ENCODE measurements at regions not wholly inside any gene's neighbourhood (a gene's known extent, or its start where the extent isn't known, plus 50 kb on each side); places are given as distances from the start of the nearest gene placed in this dataset.

- Histone ChIP-seq H3K23ac (ENCODE audit: low read depth, low read length, poor library complexity) (no peak overlapping the region), H3K14ac (ENCODE audit: low read length) (no peak overlapping the region), H2AFZ (ENCODE audit: low read length) (no peak overlapping the region), H3K4me1 (ENCODE audit: control insufficient read depth in 2 of 2, insufficient read depth in 1 of 2, low read depth in 1 of 2, low read length in 2 of 2) (no peaks in the 10 kb centered on the region), H3K27me3 (ENCODE audit: control insufficient read depth in 3 of 3, insufficient read depth in 3 of 3, low read depth in 1 of 3, low read length in 3 of 3) (no peaks in the 10 kb centered on the region), H2BK120ac (ENCODE audit: low read depth, low read length) (no peak overlapping the region), H3K36me3 (replicated peaks in 1 of 2; ENCODE audit: control insufficient read depth in 2 of 2, insufficient read depth in 2 of 2, low read length in 2 of 2) (no peaks in the 10 kb centered on the region), H3K27ac (replicated peaks; ENCODE audit: low read length) (no peak overlapping the region), H3K4me3 (ENCODE audit: low read length in 2 of 2) (no peak overlapping the region), H3K4ac (ENCODE audit: low read length) (no peak overlapping the region), H3K18ac (ENCODE audit: low read length) (no peak overlapping the region), H4K91ac (ENCODE audit: low read depth, low read length, poor library complexity) (no peak overlapping the region), H3K9me3 (replicated peaks in 1 of 2; ENCODE audit: control insufficient read depth in 2 of 2, insufficient read depth in 1 of 2, low read depth in 1 of 2, low read length in 2 of 2) (no peaks in the 10 kb centered on the region), H2AK5ac (ENCODE audit: low read depth, low read length) (no peak overlapping the region), H3K4me2 (ENCODE audit: insufficient read depth, low read length, poor library complexity, severe bottlenecking) (no peak overlapping the region), H2BK12ac (ENCODE audit: low read length) (no peak overlapping the region), H2BK5ac (ENCODE audit: low read length) (no peak overlapping the region), H2BK15ac (ENCODE audit: low read length) (no peak overlapping the region), H4K8ac (ENCODE audit: low read depth, low read length) (no peak overlapping the region), H3K79me1 (ENCODE audit: low read depth, low read length) (no peaks in the 10 kb centered on the region), H3K9ac (ENCODE audit: low read depth, low read length, poor library complexity) (no peak overlapping the region)
- DNase-seq (ENCODE audit: low spot score): no peak
Measured at GRCh38 chr3:21913791-21914190, 162.8 kb upstream of the ZNF385D start.

- Histone ChIP-seq H3K9ac (ENCODE audit: low read depth, low read length, poor library complexity) (no peak overlapping the region), H3K4me2 (ENCODE audit: insufficient read depth, low read length, poor library complexity, severe bottlenecking) (no peak overlapping the region), H4K91ac (ENCODE audit: low read depth, low read length, poor library complexity) (no peak overlapping the region), H2BK15ac (ENCODE audit: low read length) (no peak overlapping the region), H2BK5ac (ENCODE audit: low read length) (no peak overlapping the region), H3K27me3 (ENCODE audit: control insufficient read depth in 3 of 3, insufficient read depth in 3 of 3, low read depth in 1 of 3, low read length in 3 of 3) (no peaks in the 10 kb centered on the region), H2BK12ac (ENCODE audit: low read length) (no peak overlapping the region), H2AK5ac (ENCODE audit: low read depth, low read length) (no peak overlapping the region), H3K27ac (replicated peaks; ENCODE audit: low read length) (no peak overlapping the region), H3K18ac (ENCODE audit: low read length) (no peak overlapping the region), H3K79me1 (ENCODE audit: low read depth, low read length) (no peaks in the 10 kb centered on the region), H3K14ac (ENCODE audit: low read length) (no peak overlapping the region), H3K36me3 (replicated peaks in 1 of 2; ENCODE audit: control insufficient read depth in 2 of 2, insufficient read depth in 2 of 2, low read length in 2 of 2) (no peaks in the 10 kb centered on the region), H3K9me3 (replicated peaks in 1 of 2; ENCODE audit: control insufficient read depth in 2 of 2, insufficient read depth in 1 of 2, low read depth in 1 of 2, low read length in 2 of 2) (no peaks in the 10 kb centered on the region), H3K23ac (ENCODE audit: low read depth, low read length, poor library complexity) (no peak overlapping the region), H4K8ac (ENCODE audit: low read depth, low read length) (no peak overlapping the region), H2AFZ (ENCODE audit: low read length) (no peak overlapping the region), H3K4ac (ENCODE audit: low read length) (no peak overlapping the region), H3K4me3 (ENCODE audit: low read length in 2 of 2) (no peak overlapping the region), H2BK120ac (ENCODE audit: low read depth, low read length) (no peak overlapping the region), H3K4me1 (ENCODE audit: control insufficient read depth in 2 of 2, insufficient read depth in 1 of 2, low read depth in 1 of 2, low read length in 2 of 2) (no peaks in the 10 kb centered on the region)
- no peak for DNase-seq (ENCODE audit: low spot score)
- no CpG with 5 or more reads among the region's 2 CpGs for WGBS, 2 donors (ENCODE audit: extremely low coverage in 2 of 2, insufficient read length in 2 of 2, insufficient replicate concordance in 1 of 2)
Measured at GRCh38 chr3:21914451-21914850, 163.4 kb upstream of the ZNF385D start.

- no peak for DNase-seq (ENCODE audit: low spot score)
Measured at GRCh38 chr3:21919383-21919782, 168.4 kb upstream of the ZNF385D start.

GRCh38 chr3:21920421-21920861, 169.4 kb upstream of the ZNF385D start:
- no peak overlapping the region for H3K14ac ChIP-seq (ENCODE audit: low read length)
- H3K79me1 ChIP-seq (ENCODE audit: low read depth, low read length): no peaks in the 10 kb centered on the region
- no peak overlapping the region for H3K9ac ChIP-seq (ENCODE audit: low read depth, low read length, poor library complexity)
- H2BK12ac ChIP-seq (ENCODE audit: low read length): no peak overlapping the region
- H2BK120ac ChIP-seq (ENCODE audit: low read depth, low read length): no peak overlapping the region
- H2AK5ac ChIP-seq (ENCODE audit: low read depth, low read length): no peak overlapping the region
- DNase-seq (ENCODE audit: low spot score): no peak
- H3K4me1 ChIP-seq (ENCODE audit: control insufficient read depth in 2 of 2, insufficient read depth in 1 of 2, low read depth in 1 of 2, low read length in 2 of 2): no peaks in the 10 kb centered on the region
- H2BK5ac ChIP-seq (ENCODE audit: low read length): no peak overlapping the region
- no peak overlapping the region for H3K23ac ChIP-seq (ENCODE audit: low read depth, low read length, poor library complexity)
- no peak overlapping the region for H3K4ac ChIP-seq (ENCODE audit: low read length)
- H4K91ac ChIP-seq (ENCODE audit: low read depth, low read length, poor library complexity): no peak overlapping the region
- H3K18ac ChIP-seq (ENCODE audit: low read length): no peak overlapping the region
- H3K4me2 ChIP-seq (ENCODE audit: insufficient read depth, low read length, poor library complexity, severe bottlenecking): no peak overlapping the region
- no peak overlapping the region for H3K27ac ChIP-seq (replicated peaks; ENCODE audit: low read length)
- WGBS, 2 donors (ENCODE audit: extremely low coverage in 2 of 2, insufficient read length in 2 of 2, insufficient replicate concordance in 1 of 2): no CpG with 5 or more reads among the region's 1 CpG
- no peaks in the 10 kb centered on the region for H3K9me3 ChIP-seq (replicated peaks in 1 of 2; ENCODE audit: control insufficient read depth in 2 of 2, insufficient read depth in 1 of 2, low read depth in 1 of 2, low read length in 2 of 2)
- no peaks in the 10 kb centered on the region for H3K27me3 ChIP-seq (ENCODE audit: control insufficient read depth in 3 of 3, insufficient read depth in 3 of 3, low read depth in 1 of 3, low read length in 3 of 3)
- H2AFZ ChIP-seq (ENCODE audit: low read length): no peak overlapping the region
- H2BK15ac ChIP-seq (ENCODE audit: low read length): no peak overlapping the region
- no peak overlapping the region for H3K4me3 ChIP-seq (ENCODE audit: low read length in 2 of 2)
- no peaks in the 10 kb centered on the region for H3K36me3 ChIP-seq (replicated peaks in 1 of 2; ENCODE audit: control insufficient read depth in 2 of 2, insufficient read depth in 2 of 2, low read length in 2 of 2)
- H4K8ac ChIP-seq (ENCODE audit: low read depth, low read length): no peak overlapping the region

More at GRCh38 chr3:21919383-21919782, 168.4 kb upstream of the ZNF385D start:
- Histone ChIP-seq H3K4me3 (ENCODE audit: low read length in 2 of 2) (no peak overlapping the region), H3K23ac (ENCODE audit: low read depth, low read length, poor library complexity) (no peak overlapping the region), H2AFZ (ENCODE audit: low read length) (no peak overlapping the region), H3K27me3 (ENCODE audit: control insufficient read depth in 3 of 3, insufficient read depth in 3 of 3, low read depth in 1 of 3, low read length in 3 of 3) (no peaks in the 10 kb centered on the region), H3K4me2 (ENCODE audit: insufficient read depth, low read length, poor library complexity, severe bottlenecking) (no peak overlapping the region), H3K4me1 (ENCODE audit: control insufficient read depth in 2 of 2, insufficient read depth in 1 of 2, low read depth in 1 of 2, low read length in 2 of 2) (no peaks in the 10 kb centered on the region), H4K8ac (ENCODE audit: low read depth, low read length) (no peak overlapping the region), H3K18ac (ENCODE audit: low read length) (no peak overlapping the region), H2BK12ac (ENCODE audit: low read length) (no peak overlapping the region), H3K79me1 (ENCODE audit: low read depth, low read length) (no peaks in the 10 kb centered on the region), H2AK5ac (ENCODE audit: low read depth, low read length) (no peak overlapping the region), H3K36me3 (replicated peaks in 1 of 2; ENCODE audit: control insufficient read depth in 2 of 2, insufficient read depth in 2 of 2, low read length in 2 of 2) (no peaks in the 10 kb centered on the region), H2BK5ac (ENCODE audit: low read length) (no peak overlapping the region), H2BK120ac (ENCODE audit: low read depth, low read length) (no peak overlapping the region), H3K4ac (ENCODE audit: low read length) (no peak overlapping the region), H4K91ac (ENCODE audit: low read depth, low read length, poor library complexity) (no peak overlapping the region), H3K27ac (replicated peaks; ENCODE audit: low read length) (no peak overlapping the region), H3K9ac (ENCODE audit: low read depth, low read length, poor library complexity) (no peak overlapping the region), H2BK15ac (ENCODE audit: low read length) (no peak overlapping the region), H3K9me3 (replicated peaks in 1 of 2; ENCODE audit: control insufficient read depth in 2 of 2, insufficient read depth in 1 of 2, low read depth in 1 of 2, low read length in 2 of 2) (no peaks in the 10 kb centered on the region), H3K14ac (ENCODE audit: low read length) (no peak overlapping the region)
- WGBS, 2 donors (ENCODE audit: extremely low coverage in 2 of 2, insufficient read length in 2 of 2, insufficient replicate concordance in 1 of 2): no CpG with 5 or more reads among the region's 2 CpGs
